Small intestine (tissue), 7 donors: ENCODE measurements at regions not wholly inside any gene's neighbourhood (a gene's known extent, or its start where the extent isn't known, plus 50 kb on each side); places are given as distances from the start of the nearest gene placed in this dataset.
"Not testable (repeated sequence)": the region's sequence is repeated elsewhere in the genome, so short reads cannot be mapped to it uniquely, and the experiment has no call there.

ENCODE experiments used
- DNase-seq, 2 donors: peaks; one replicate each; pipeline versions ENCODE4 v3.0.0 to v3.0.0-alpha.2; 2013
- FAIRE-seq: peaks from 2 replicates; lab custom pipeline; 2012; peaks lifted over from hg19 to GRCh38; lab: Jason Lieb, UNC
- H3K27ac ChIP-seq, 3 donors: one replicate each; pipeline ENCODE4 v1.5.1; 2013; ENCODE audit warnings: low read length in 2 of 3, mild to moderate bottlenecking in 2 of 3, control low read depth in 1 of 3, inconsistent platforms in 1 of 3, low read depth in 1 of 3, moderate library complexity in 1 of 3
- H3K27me3 ChIP-seq, 3 donors: one replicate each; pipeline ENCODE4 v1.6.1; 2013; ENCODE audit warnings: low read length in 3 of 3, inconsistent platforms in 1 of 3; ENCODE audit not compliant: control insufficient read depth in 3 of 3, insufficient read depth in 3 of 3
- H3K36me3 ChIP-seq, 3 donors: one replicate each; pipeline ENCODE4 v1.6.1; 2013; ENCODE audit warnings: low read length in 3 of 3, inconsistent platforms in 1 of 3, low read depth in 1 of 3, mild to moderate bottlenecking in 1 of 3, moderate library complexity in 1 of 3; ENCODE audit not compliant: control insufficient read depth in 3 of 3, insufficient read depth in 2 of 3
- H3K4me1 ChIP-seq, 3 donors: one replicate each; pipeline ENCODE4 v1.6.1; 2013; ENCODE audit warnings: low read length in 2 of 3, inconsistent platforms in 1 of 3, low read depth in 1 of 3, mild to moderate bottlenecking in 1 of 3, moderate library complexity in 1 of 3; ENCODE audit not compliant: control insufficient read depth in 3 of 3, insufficient read depth in 2 of 3
- H3K4me3 ChIP-seq, 3 donors: one replicate each; pipeline ENCODE4 v1.5.1; 2013; ENCODE audit warnings: low read length in 3 of 3, control low read depth in 1 of 3, inconsistent platforms in 1 of 3, low read depth in 1 of 3, mild to moderate bottlenecking in 1 of 3, moderate library complexity in 1 of 3
- H3K9me3 ChIP-seq, 2 donors: one replicate each; pipeline ENCODE4 v1.6.1; 2013; ENCODE audit warnings: low read depth in 1 of 2, low read length in 1 of 2; ENCODE audit not compliant: control insufficient read depth in 2 of 2, insufficient read depth in 1 of 2
- WGBS, 3 donors: extraction: QIAGEN DNeasy Blood & Tissue Kit; methylation state at CpG; one replicate each; pipeline ENCODE4 v1.1.7; 2013; 5-methylcytosine and 5-hydroxymethylcytosine counted together
- donor health status: healthy with polysubstance abuse.
- donor health status: control.
- donor health status: control.
- donor health status: Bipolar disorder and iron deficiency.
- donor health status: healthy.

DNA sequence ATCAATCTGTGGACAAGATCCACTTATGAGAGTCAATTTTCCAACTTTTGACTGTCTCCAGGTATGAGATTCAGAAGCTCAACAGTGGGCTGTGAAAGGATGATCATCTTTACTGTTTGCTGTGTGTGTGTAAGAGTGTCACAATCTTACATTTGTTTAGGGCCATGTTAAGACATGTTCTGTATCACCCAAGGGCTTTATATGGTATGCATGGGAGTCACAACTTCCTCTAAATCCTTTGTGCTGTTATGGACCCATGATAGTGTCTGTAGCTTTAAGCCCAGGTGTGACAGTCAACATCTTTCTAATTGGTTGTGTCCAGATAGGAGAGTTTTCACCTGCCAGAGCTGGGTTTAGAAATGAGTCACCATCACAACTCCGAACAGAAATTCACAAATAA is 70.2 kb downstream of the ZNF726 start:
- DNase-seq, H3K27ac ChIP-seq, H3K4me3 ChIP-seq, H3K27me3 ChIP-seq, H3K4me1 ChIP-seq, H3K9me3 ChIP-seq, H3K36me3 ChIP-seq, FAIRE-seq: not testable (repeated sequence)
- 48 to 63% (median 58%) methylated on average over 1 of the region's 1 CpG for WGBS, 3 donors

DNA sequence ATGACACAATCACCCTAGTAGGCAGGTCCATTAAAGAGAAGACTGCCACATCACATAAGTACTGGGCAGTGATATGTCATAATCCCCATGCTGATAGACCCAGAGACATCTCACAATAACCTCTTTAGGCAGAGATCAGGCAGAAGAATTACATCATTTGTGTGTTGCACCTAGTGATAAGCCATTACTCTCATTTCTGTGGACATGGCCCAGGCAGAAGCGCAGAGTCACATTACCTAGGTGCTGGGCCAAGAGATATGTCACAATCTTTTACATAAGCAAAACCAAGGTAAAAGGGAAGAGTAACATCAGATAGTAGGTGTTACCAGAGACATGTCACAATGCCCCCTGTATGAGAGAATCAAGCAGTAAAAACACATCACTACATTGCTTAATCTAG is 71.9 kb downstream of the ZNF726 start:
- WGBS, 3 donors = 83 to 91% (median 90%) methylated on average over 1 of the region's 1 CpG
- no peak overlapping the region for H3K4me3 ChIP-seq
- H3K27me3 ChIP-seq = no peaks in the 10 kb centered on the region
- no peak overlapping the region for H3K27ac ChIP-seq
- DNase-seq (no peak), FAIRE-seq (no peak)
- H3K9me3 ChIP-seq = peaks cover 0 to 8% of the 10 kb centered on the region in 2 donors
- H3K36me3 ChIP-seq = no peaks in the 10 kb centered on the region
- no peaks in the 10 kb centered on the region for H3K4me1 ChIP-seq

DNA sequence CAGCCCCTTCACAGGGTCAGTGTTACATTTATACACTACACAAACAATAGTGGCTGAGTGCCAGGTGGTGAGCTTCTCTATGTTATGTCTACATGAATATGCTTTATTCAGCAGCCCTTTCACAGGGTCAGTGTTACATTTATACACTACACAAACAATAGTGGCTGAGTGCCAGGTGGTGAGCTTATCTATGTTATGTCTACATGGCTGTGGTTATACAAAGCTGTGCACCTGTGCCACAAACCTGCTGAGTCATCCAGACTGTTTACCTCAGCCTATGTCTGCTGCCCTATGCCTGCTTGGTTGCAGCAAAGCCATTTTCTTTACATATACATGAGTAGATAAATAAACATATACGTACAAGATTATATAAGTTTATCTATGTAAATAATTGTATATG is 76.5 kb downstream of the ZNF726 start:
- FAIRE-seq (no peak), DNase-seq (peak in 1 of 2 donors; percentile 14)
- H3K27me3 ChIP-seq = no peaks in the 10 kb centered on the region
- 60 to 88% (median 79%) methylated on average over 1 of the region's 1 CpG for WGBS, 3 donors
- no peak overlapping the region for H3K4me3 ChIP-seq
- H3K9me3 ChIP-seq = peaks cover 0 to 16% of the 10 kb centered on the region in 2 donors
- no peak overlapping the region for H3K27ac ChIP-seq
- H3K36me3 ChIP-seq = no peaks in the 10 kb centered on the region
- no peaks in the 10 kb centered on the region for H3K4me1 ChIP-seq

DNA sequence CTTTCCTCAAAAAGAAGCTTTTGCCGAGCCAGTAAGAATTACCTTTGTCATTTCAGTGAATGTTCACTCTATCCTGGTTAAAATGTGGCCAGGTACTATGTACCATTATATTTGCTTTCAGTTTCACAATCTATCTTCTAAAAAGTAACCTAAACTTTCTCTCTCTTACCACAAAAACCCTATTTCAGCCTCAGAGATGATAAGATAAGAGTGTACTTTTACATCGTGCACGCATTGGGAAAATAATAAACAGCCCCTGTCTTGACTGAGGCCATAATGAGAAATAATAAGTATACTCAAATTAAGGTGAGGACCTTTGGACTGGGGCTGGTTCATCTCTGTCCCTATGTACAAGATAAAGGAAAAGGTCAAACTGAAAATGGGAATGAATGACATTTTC is 77.7 kb downstream of the ZNF726 start:
- Histone ChIP-seq H3K4me1 (no peaks in the 10 kb centered on the region), H3K36me3 (no peaks in the 10 kb centered on the region), H3K27me3 (no peaks in the 10 kb centered on the region), H3K27ac (no peak overlapping the region), H3K4me3 (no peak overlapping the region), H3K9me3 (peaks cover 0 to 17% of the 10 kb centered on the region in 2 donors)
- 46 to 60% (median 52%) methylated on average over 3 of the region's 3 CpGs for WGBS, 3 donors
- DNase-seq (no peak), FAIRE-seq (no peak)

DNA sequence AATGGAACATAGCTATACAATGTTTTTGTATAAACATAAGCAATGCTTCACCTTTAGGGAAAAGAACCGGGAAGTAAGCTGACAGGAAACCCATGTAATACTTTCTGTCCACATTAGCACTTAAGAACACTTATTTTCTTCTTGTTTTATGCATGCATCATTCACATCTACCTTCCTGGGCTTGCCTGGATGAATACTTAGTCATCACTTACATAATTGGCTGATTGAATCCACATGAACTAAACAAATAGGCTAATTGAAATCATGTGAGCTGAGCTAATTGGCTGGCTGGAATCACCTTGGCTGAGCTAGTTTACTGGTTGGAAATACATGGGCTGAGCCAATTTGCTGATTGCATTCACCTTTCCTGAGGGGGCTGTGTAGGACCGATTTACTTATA is 78.8 kb downstream of the ZNF726 start:
- H3K4me1 ChIP-seq = no peaks in the 10 kb centered on the region
- H3K36me3 ChIP-seq = no peaks in the 10 kb centered on the region
- FAIRE-seq = no peak
- no peaks in the 10 kb centered on the region for H3K27me3 ChIP-seq
- H3K4me3 ChIP-seq = no peak overlapping the region
- no peak for DNase-seq
- H3K27ac ChIP-seq = no peak overlapping the region
- WGBS, 3 donors = 81 to 87% (median 84%) methylated on average over 2 of the region's 2 CpGs
- peaks cover 0 to 28% of the 10 kb centered on the region in 2 donors for H3K9me3 ChIP-seq

DNA sequence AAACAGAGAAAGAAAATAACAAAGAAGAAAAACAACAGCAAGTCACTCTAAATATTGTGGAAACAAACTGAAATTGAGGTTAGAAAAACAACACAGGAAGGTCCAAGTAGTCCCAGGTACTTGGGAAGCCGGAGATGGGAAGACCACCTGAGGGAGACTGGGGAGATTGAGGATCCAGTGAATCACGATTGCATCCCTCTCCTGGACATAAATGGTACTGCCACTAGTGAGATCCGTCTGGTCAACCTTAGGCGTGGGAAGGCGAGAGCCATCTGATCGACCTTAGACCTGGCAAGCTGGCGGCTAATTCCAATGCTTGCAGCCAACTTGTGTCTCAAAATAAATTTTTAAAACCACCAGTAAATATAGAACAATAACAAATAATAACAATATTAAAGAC is 81.9 kb downstream of the ZNF726 start:
- no peaks in the 10 kb centered on the region for H3K4me1 ChIP-seq
- FAIRE-seq (no peak), DNase-seq (no peak)
- H3K27ac ChIP-seq = no peak overlapping the region
- H3K4me3 ChIP-seq = no peak overlapping the region
- no peaks in the 10 kb centered on the region for H3K36me3 ChIP-seq
- WGBS, 3 donors = 66 to 80% (median 71%) methylated on average over 7 of the region's 7 CpGs
- H3K9me3 ChIP-seq = peaks cover 0 to 35% of the 10 kb centered on the region in 2 donors
- H3K27me3 ChIP-seq = no peaks in the 10 kb centered on the region

DNA sequence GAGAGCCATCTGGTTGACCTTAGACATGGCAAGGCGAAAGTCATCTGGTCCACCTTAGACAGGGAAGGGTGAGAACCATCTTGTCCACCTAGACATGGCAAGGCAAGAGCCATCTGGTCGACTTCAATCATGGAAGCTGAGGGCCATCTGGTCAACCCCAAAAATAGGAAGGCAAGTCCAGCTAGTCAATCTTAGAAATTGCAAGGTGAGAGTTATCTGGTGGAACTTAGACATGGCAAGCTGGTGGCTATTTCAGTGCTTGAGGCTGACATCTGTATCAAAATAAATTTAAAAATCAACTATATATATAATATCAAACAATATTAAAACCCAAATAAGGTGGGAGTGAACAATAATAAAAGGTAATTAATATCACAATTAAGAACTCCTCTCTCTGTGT is 83.9 kb downstream of the ZNF726 start:
- no peak for FAIRE-seq
- no peak for DNase-seq
- Histone ChIP-seq H3K27ac (no peak overlapping the region), H3K4me1 (no peaks in the 10 kb centered on the region), H3K4me3 (no peak overlapping the region), H3K27me3 (no peaks in the 10 kb centered on the region), H3K36me3 (no peaks in the 10 kb centered on the region), H3K9me3 (peaks cover 0 to 55% of the 10 kb centered on the region in 2 donors)
- 53 to 71% (median 60%) methylated on average over 2 of the region's 2 CpGs for WGBS, 3 donors

DNA sequence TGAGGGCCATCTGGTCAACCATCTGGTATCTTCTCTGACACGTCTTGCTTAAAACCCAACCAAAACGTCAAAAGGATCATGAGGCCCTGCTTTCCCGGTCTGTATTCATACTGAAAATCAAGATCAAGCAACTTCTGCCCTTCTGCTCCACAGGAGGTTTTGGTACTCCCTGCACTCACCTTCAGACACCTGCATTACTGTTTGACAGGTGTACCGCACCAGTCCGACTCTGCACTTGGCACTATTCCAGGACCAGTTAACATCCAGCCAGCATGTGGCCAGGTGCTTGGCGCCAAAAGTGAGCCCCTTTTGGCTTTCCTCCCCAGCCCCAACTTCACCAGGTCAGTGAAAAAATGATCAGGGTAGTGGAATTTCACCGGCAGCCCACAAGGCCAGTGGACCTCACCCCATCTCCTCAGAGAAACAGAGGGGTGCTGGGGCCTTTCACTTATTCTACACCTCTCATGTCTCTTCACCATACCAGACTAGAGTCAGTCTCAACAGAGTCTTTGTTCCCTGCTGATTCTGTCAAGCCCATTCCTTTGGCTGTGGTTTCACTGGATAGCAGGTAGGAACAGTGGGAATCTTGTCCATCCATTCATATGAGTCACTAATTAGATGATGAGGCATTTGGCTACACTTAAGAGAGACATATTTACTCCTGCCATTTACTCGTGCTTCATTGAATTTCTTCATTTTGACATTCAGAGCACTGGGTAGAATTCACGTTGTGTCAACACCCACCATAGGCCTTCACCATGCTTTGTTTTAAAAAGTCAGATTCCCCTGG is 85.3 kb downstream of the ZNF726 start:
- H3K4me3 ChIP-seq = no peak overlapping the region
- H3K4me1 ChIP-seq = no peaks in the 10 kb centered on the region
- no peaks in the 10 kb centered on the region for H3K27me3 ChIP-seq
- DNase-seq = no peak
- H3K27ac ChIP-seq = no peak overlapping the region
- peaks cover 0 to 56% of the 10 kb centered on the region in 2 donors for H3K9me3 ChIP-seq
- no peak for FAIRE-seq
- 82 to 85% (median 83%) methylated on average over 9 of the region's 9 CpGs for WGBS, 3 donors
- H3K36me3 ChIP-seq = no peaks in the 10 kb centered on the region

DNA sequence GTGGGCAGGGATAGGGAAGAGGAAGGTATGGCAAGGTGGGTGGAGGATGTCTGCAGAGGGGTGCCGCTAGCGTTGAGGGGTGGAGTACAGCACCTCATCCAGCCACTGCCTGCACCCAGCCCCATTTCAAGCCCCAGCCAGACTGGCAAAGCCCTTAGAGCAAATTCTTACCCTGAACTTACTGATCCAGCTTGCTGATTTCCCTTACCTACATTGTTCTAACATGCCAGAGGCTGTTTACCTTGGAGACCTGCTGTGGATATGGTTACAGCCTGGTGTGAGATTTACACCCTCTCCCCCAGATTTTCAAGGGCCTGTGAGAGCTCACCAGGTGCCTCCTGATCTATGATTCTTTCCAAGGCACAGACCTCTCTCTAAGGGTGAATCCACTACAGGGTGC is 86.0 kb downstream of the ZNF726 start:
- Histone ChIP-seq H3K4me1 (no peaks in the 10 kb centered on the region), H3K9me3 (peaks cover 0 to 56% of the 10 kb centered on the region in 2 donors), H3K36me3 (no peaks in the 10 kb centered on the region), H3K4me3 (no peak overlapping the region), H3K27me3 (no peaks in the 10 kb centered on the region), H3K27ac (no peak overlapping the region)
- 95 to 100% (median 95%) methylated on average over 2 of the region's 2 CpGs for WGBS, 3 donors
- FAIRE-seq (no peak), DNase-seq (no peak)
